ENCODE measurements at regions not wholly inside any gene's neighbourhood (a gene's known extent, or its start where the extent isn't known, plus 50 kb on each side); places are given as distances from the start of the nearest gene placed in this dataset.

DNA sequence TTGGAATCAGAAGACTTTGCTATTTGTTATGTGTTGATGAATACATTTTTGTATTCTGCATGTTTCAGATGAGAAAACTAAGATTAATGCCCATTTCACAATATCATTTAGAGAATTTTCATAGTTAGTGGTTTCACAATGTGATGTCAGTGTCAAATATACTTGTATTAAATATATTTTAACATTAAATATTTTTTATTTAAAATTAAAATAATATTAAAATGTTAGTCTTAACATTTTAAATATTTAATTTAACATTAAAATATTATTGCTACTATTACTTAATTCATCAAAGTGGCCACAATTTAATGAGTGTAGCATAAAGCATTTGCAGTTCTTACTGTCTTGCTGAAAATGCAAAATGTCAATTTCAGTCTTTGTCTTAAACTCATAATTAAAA, 478.8 kb downstream of the KCNJ2 start:
- Mint-ChIP-seq H3K4me1 (no peaks in the 10 kb centered on the region), H3K36me3 (no peaks in the 10 kb centered on the region), H3K27me3 (peaks cover under 1% of the 10 kb centered on the region), H3K9me3 (no peaks in the 10 kb centered on the region), H3K4me3 (no peak overlapping the region), H3K27ac (no peak overlapping the region)
- ATAC-seq (ENCODE audit: low read depth) (no peak), DNase-seq (no peak)
- POLR2A ChIA-PET = no interaction called here

DNA sequence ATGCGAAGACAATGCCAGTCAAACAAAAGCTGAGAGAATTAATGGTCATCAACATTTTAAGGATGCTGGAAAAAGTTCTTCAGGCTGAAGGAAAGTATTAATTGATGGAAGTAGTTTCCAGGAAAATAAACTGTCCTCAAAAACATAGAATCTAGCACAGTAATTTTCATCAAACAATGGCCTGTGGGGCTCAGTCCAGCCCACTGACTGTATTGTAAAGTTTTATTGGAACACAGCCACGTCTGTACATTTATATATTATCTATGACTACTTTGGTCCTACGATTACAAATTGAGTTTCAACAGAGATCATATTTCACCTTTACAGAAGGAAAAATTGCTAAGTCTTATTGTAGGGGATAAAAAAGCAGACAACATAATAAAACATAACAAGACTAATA, 484.5 kb downstream of the KCNJ2 start:
- DNase-seq (no peak), ATAC-seq (ENCODE audit: low read depth) (no peak)
- Mint-ChIP-seq H3K4me3 (no peak overlapping the region), H3K9me3 (no peaks in the 10 kb centered on the region), H3K27me3 (peaks cover 2% of the 10 kb centered on the region), H3K4me1 (no peaks in the 10 kb centered on the region), H3K36me3 (no peaks in the 10 kb centered on the region), H3K27ac (no peak overlapping the region)
- POLR2A ChIA-PET = no interaction called here

DNA sequence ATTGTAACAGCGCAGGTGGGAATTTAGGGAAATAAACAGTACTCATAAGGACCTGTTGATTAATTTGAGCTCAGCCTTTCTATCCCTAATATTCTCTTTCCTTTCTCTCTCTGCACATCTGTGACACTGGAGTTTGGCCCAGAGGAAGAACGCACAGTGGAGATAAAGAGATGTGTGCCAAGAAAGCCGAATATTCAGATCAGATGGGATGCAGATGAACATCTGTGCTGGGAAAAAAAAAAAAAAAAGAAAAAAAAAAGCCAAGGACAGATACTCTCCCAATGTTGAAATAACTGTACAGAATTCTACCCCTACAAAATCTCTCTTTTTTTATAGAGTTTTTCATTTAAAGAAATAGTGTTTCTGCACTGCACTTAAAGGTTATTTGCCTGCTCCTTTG, 485.4 kb downstream of the KCNJ2 start:
- Mint-ChIP-seq H3K27ac (no peak overlapping the region), H3K4me1 (no peaks in the 10 kb centered on the region), H3K9me3 (no peaks in the 10 kb centered on the region), H3K4me3 (no peak overlapping the region), H3K27me3 (peaks cover 2% of the 10 kb centered on the region), H3K36me3 (no peaks in the 10 kb centered on the region)
- DNase-seq (no peak), ATAC-seq (ENCODE audit: low read depth) (no peak)
- POLR2A ChIA-PET = no interaction called here

DNA sequence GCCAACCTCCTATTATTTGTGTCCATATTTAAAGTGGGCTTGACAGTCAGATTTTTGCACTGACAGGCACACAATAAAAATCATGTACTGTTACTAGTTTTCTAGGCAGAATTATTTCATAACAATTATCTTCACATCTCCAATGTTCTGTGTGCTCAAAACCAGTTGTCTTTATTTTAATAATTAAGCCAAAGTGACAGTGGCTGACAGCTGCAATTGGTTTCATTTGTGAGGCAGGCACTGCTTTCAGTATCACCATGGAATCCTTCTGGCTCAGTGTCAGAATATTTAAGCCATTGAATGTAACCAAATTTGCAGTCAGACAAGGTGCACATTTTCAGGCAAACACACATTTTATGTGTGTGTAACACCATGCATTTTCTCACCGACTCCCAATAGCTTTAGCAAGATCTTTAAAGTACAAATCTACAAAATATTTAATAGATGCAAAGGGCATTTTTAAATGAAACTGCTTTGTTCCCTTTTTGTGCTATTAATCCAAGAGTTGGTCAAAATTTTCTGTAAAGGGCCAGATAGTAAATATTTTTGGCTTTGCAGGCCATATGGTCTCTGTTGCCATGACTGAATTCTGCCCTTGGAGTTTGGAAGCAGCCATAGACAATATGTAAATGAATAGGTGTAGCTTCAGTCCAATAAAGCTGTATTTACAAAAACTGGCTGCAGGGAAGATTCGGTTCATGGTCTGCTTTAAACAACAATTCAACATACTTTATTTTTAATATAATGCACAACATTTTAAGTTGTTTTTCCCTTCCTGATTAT, 486.0 kb downstream of the KCNJ2 start:
- H3K4me1 Mint-ChIP-seq = no peaks in the 10 kb centered on the region
- H3K27ac Mint-ChIP-seq = no peak overlapping the region
- DNase-seq (no peak), ATAC-seq (ENCODE audit: low read depth) (no peak)
- peaks cover 2% of the 10 kb centered on the region for H3K27me3 Mint-ChIP-seq
- no peaks in the 10 kb centered on the region for H3K36me3 Mint-ChIP-seq
- no peak overlapping the region for H3K4me3 Mint-ChIP-seq
- H3K9me3 Mint-ChIP-seq = no peaks in the 10 kb centered on the region
- POLR2A ChIA-PET = no interaction called here

DNA sequence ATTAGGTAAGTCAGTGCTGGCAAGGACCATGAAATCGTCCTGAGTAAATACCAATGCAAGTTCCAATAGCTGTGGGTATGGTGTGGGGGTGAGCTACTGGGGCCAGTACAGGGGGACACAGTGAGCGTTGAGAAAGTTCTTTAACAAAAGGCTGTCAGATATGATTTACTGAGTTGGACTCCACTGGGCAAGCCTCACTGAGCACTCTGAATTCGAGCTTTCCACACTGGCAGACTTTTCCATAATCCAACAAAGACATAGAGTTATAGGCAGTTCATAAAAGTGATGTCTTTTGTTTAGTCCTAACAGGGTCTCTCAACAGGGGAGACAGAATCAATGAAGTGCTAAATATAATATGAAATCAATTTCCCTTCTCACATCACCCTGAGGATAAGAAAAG, 489.0 kb downstream of the KCNJ2 start:
- DNase-seq = no peak
- H3K36me3 Mint-ChIP-seq = no peaks in the 10 kb centered on the region
- no peaks in the 10 kb centered on the region for H3K9me3 Mint-ChIP-seq
- no peak overlapping the region for H3K27ac Mint-ChIP-seq
- no peaks in the 10 kb centered on the region for H3K4me1 Mint-ChIP-seq
- POLR2A ChIA-PET = no interaction called here
- H3K4me3 Mint-ChIP-seq = no peak overlapping the region
- ATAC-seq (ENCODE audit: low read depth) = no peak
- peaks cover 2% of the 10 kb centered on the region for H3K27me3 Mint-ChIP-seq

DNA sequence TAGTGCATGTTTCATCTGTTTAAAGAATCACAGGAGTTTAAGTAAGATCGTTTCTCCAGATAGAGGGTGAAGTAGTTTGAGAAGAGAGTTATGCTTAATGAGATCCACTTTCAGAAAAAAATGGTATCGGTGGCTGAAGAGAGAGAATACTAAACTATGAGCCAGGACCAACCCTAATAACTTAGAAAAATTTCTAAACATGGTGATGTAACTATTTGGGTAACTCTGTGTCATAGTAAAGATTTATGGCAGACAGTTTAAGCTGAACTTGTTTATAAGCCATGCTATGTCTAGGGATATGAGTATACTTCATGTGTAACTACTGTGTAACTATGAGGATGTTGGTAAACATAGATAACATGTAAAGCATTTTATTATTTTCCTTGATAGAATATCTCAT, 489.5 kb downstream of the KCNJ2 start:
- ATAC-seq (ENCODE audit: low read depth) (no peak), DNase-seq (no peak)
- no peaks in the 10 kb centered on the region for H3K36me3 Mint-ChIP-seq
- H3K27ac Mint-ChIP-seq = no peak overlapping the region
- no peaks in the 10 kb centered on the region for H3K9me3 Mint-ChIP-seq
- no peak overlapping the region for H3K4me3 Mint-ChIP-seq
- H3K4me1 Mint-ChIP-seq = no peaks in the 10 kb centered on the region
- POLR2A ChIA-PET = no interaction called here
- H3K27me3 Mint-ChIP-seq = peaks cover 2% of the 10 kb centered on the region

DNA sequence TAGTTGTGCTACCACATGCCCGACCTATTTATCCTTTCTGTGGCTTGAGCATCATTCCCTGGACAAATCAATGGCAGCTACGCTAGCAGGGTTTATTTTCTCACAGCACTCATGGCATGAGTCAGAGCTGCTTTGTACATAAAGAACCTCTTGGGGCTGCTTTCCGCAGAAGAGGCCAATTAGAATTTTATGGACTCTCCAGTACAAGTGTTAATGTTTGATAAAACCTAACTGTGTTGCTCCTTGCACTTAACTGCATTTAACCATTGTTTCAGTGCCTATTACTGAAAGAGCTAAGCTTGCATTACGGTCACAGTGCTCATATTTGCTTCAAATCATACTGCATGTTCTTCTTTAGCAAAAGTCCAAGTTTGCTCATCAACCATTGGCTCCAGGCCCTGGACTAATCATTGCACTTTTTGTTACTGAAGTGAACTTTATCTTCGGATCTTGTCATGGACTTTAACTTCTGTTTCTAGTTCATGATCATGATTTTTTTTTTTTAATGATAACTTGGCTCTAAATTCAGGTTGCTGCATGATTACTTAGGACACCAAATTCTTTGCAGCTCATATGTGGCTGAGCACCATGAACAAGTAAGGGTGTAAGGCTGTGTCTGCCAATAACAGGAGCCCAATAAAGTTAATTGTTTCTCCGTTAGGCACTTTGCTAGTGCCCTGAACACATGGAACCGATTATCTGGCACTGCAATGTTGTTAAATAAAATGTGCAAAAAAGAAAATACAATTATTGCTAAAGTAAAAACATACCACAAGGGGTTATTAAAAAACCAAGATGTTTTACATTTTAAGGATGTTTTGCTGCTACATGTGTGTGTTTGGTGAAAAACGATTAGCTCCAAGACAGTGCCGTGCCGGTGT, 492.2 kb downstream of the KCNJ2 start:
- Mint-ChIP-seq H3K36me3 (no peaks in the 10 kb centered on the region), H3K27me3 (peaks cover 2% of the 10 kb centered on the region), H3K9me3 (no peaks in the 10 kb centered on the region), H3K27ac (no peak overlapping the region), H3K4me1 (no peaks in the 10 kb centered on the region), H3K4me3 (no peak overlapping the region)
- POLR2A ChIA-PET = no interaction called here
- ATAC-seq (ENCODE audit: low read depth) = no peak
- DNase-seq = no peak

DNA sequence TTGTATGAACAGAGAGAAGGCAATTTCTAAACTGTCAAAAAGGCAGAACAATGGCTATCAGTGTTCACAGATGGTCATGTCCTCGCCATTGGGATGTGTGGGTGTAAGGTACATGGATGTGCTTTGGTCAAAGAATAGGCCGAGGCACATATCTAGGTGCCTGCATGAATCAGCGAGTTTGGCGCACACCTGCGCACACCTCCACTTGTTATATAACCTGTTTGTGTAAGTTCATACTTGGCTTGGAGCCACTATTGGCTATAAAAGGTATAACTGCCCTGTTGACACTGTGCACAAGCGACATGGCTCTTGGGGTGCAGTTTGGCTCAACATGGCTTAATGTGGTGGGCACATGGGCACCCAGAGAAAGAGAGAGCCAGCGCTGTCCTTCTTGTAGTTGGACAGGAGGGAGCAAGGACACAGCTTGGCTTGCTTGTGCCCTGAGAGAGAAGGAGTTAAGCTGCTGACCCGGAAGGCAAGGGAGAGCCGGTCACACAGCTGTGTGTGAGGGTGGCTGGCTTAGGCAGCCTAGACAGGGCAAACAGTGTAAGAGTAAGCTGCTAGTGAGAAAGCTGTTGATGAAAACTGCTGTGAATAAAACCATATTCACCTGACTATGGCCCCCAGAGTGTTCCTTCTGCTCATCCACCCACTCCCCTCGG, 499.1 kb downstream of the KCNJ2 start:
- Mint-ChIP-seq H3K27me3 (no peaks in the 10 kb centered on the region), H3K9me3 (no peaks in the 10 kb centered on the region), H3K4me1 (no peaks in the 10 kb centered on the region), H3K27ac (no peak overlapping the region), H3K36me3 (no peaks in the 10 kb centered on the region), H3K4me3 (no peak overlapping the region)
- POLR2A ChIA-PET = no interaction called here
- ATAC-seq (ENCODE audit: low read depth) (no peak), DNase-seq (no peak)

DNA sequence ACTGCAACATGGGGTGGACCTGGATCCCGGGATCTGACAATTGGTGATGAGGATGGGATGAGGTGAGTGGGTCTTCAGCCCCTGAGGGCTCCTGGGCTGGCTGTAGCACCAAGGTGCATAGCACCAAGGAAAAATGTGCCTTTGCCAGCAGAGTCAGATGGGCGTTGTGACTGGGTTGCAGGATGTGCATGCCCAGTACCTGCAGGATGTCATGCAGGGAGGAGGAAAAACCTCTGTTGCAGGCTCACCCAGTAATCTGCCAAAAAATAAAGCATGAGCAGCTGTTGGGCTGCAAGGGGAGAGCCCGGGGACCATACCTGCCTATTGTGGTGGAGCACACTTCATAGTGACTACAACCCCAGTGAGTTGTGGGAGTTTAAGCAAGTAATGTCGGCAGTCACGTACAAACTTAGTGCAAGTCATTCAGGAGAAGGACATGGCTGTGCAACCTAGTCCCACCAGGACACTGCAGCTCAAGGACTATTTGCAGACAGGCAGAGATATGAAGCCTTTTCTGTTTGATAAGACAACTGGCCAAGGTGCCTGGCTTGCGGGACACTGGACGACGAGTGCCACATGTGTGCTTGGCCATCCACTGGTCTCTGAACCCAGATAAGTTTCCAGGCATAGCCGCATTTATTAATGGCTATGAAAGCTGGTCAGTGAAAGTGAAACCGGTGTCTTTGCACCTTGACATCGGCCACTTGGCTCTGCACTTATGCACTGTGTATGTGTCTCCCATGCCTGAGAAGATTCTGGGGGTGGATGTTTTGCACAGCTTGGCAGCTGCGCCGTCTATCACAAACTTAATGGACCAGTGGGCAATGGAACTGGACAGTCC, 499.8 kb downstream of the KCNJ2 start:
- H3K4me1 Mint-ChIP-seq = no peaks in the 10 kb centered on the region
- no peaks in the 10 kb centered on the region for H3K36me3 Mint-ChIP-seq
- ATAC-seq (ENCODE audit: low read depth) (no peak), DNase-seq (no peak)
- no peak overlapping the region for H3K27ac Mint-ChIP-seq
- H3K4me3 Mint-ChIP-seq = no peak overlapping the region
- POLR2A ChIA-PET = no interaction called here
- H3K9me3 Mint-ChIP-seq = no peaks in the 10 kb centered on the region
- H3K27me3 Mint-ChIP-seq = no peaks in the 10 kb centered on the region

DNA sequence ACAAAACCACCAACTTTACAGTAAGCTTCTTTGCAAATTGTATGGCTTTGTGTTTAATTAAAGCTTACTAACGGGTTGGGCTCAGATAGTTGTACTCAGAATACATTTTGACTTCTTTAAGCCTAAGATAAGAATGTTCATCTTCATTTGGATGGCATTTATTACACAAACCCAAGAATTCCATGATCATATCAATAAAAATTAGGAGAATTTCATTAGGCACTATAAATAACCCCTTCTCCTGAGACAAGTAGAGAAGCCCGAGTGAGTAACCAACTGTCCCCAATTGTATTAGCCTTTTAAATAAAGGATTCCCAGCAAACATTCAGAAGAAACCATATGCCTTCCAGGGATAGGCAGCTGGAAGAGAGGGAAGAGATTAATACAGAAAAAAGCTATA, 504.7 kb downstream of the KCNJ2 start:
- no peak overlapping the region for H3K4me3 Mint-ChIP-seq
- H3K4me1 Mint-ChIP-seq = no peaks in the 10 kb centered on the region
- POLR2A ChIA-PET = no interaction called here
- H3K36me3 Mint-ChIP-seq = no peaks in the 10 kb centered on the region
- H3K9me3 Mint-ChIP-seq = no peaks in the 10 kb centered on the region
- H3K27ac Mint-ChIP-seq = no peak overlapping the region
- ATAC-seq (ENCODE audit: low read depth) (no peak), DNase-seq (no peak)
- no peaks in the 10 kb centered on the region for H3K27me3 Mint-ChIP-seq

DNA sequence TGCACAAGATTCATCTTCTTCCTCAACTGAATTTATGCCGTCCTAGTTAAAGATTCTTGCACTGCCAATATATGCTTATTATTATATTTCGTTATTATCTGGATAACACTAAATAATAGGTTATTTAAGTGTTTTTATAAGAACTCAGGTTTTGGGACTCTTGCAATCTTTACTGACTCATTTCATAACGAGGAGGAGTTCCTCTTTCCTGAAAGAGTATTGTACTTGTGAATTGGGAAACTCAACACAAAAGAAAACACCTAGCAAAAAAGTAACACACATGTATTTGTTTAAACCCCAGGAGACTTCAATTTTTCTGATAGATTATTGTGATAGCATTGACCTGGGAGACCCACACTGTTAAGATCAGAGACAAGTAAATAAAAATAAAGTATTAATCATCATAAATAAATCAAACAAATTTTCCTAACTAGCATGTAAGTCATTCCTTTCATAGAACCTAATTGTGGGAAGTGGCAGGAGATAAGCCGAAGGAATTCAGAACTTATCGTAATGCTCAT, 505.8 kb downstream of the KCNJ2 start:
- H3K9me3 Mint-ChIP-seq = no peaks in the 10 kb centered on the region
- H3K36me3 Mint-ChIP-seq = no peaks in the 10 kb centered on the region
- H3K27me3 Mint-ChIP-seq = no peaks in the 10 kb centered on the region
- H3K4me3 Mint-ChIP-seq = no peak overlapping the region
- POLR2A ChIA-PET = no interaction called here
- no peaks in the 10 kb centered on the region for H3K4me1 Mint-ChIP-seq
- DNase-seq (no peak), ATAC-seq (ENCODE audit: low read depth) (no peak)
- no peak overlapping the region for H3K27ac Mint-ChIP-seq

DNA sequence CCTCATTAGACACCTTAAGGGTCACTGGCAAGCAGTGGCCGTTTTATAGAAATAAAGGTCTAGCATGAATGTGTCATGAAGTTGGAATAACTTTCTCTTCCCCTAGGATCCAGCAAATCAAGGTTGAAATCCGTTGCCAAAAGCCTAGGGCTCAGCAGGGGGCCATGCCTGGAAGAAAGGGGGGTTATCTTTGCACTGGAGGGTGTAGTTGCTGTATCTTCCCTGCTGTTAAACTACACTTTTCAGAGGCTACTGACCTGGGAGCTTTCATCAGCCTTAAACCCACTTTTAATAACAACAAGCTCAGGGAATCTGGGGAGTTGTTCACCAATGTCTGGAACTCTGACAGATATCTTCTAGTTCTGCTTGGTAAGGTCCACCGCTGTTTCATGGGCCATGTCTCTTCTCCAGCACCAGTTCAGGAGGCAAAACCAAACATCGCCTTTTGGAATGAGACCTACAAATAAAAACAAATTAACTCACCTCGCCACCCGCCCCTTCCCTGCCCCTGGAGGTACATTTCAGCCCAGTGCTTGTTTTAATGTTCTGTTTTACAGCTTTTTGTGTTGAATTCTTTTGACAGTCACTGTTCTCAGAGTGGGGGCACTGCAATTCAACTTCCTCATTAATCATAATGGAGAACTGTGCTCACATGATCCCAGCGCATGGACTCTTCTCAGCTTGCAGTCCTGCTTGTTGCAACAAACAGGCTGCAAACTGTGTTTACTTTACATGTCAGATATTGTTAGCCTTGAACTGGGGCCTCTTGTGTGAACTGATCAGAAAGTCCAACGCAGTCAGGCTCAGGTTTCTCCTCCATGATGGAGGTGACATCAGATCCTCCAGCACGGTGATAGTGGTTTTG, 508.7 kb downstream of the KCNJ2 start:
- POLR2A ChIA-PET = no interaction called here
- DNase-seq (no peak), ATAC-seq (ENCODE audit: low read depth) (no peak)
- Mint-ChIP-seq H3K27ac (no peak overlapping the region), H3K4me3 (no peak overlapping the region), H3K9me3 (no peaks in the 10 kb centered on the region), H3K4me1 (no peaks in the 10 kb centered on the region), H3K27me3 (no peaks in the 10 kb centered on the region), H3K36me3 (no peaks in the 10 kb centered on the region)
